WTC11 (cell line): ENCODE measurements at regions not wholly inside any gene's neighbourhood (a gene's known extent, or its start where the extent isn't known, plus 50 kb on each side); places are given as distances from the start of the nearest gene placed in this dataset.

Experiments used
- ARID4B ChIP-seq: sonication (generic); formaldehyde crosslinking; IDR thresholded peaks from 2 replicates; pipeline ENCODE4 v1.8.0; 2023; ENCODE audit warnings: missing genetic modification reagents, mild to moderate bottlenecking, borderline replicate concordance
- EMX1 ChIP-seq: fragments of 250-450 bp; sonication (Bioruptor Pico); IDR thresholded peaks from 2 replicates; pipeline ENCODE4 v1.8.0; 2021; ENCODE audit warnings: mild to moderate bottlenecking
- ETV6 ChIP-seq: sonication (generic); formaldehyde crosslinking; IDR thresholded peaks from 2 replicates; pipeline ENCODE4 v1.8.1; 2022; ENCODE audit warnings: mild to moderate bottlenecking, missing genetic modification reagents
- FOXP4 ChIP-seq: sonication (generic); formaldehyde crosslinking; IDR thresholded peaks from 2 replicates; pipeline ENCODE4 v1.8.0; 2022; ENCODE audit warnings: mild to moderate bottlenecking, missing genetic modification reagents
- GRHL2 ChIP-seq: fragments of 250-450 bp; sonication (Bioruptor Pico); IDR thresholded peaks from 2 replicates; pipeline ENCODE4 v1.8.0; 2022; ENCODE audit warnings: mild to moderate bottlenecking, moderate library complexity; ENCODE audit not compliant: insufficient replicate concordance, severe bottlenecking
- GTF2I ChIP-seq: fragments of 250-450 bp; sonication (Bioruptor Pico); conservative IDR thresholded peaks from 2 replicates; pipeline ENCODE4 v1.4.0; 2021; ENCODE audit warnings: mild to moderate bottlenecking
- RELA ChIP-seq: sonication (generic); formaldehyde crosslinking; IDR thresholded peaks from 2 replicates; pipeline ENCODE4 v1.8.1; 2022; ENCODE audit warnings: missing genetic modification reagents, mild to moderate bottlenecking, borderline replicate concordance
- RORB ChIP-seq: fragments of 250-450 bp; sonication (Bioruptor Pico); IDR thresholded peaks from 2 replicates; pipeline ENCODE4 v1.9.0; 2021; ENCODE audit warnings: mild to moderate bottlenecking
- TEAD4 ChIP-seq: sonication (generic); formaldehyde crosslinking; IDR thresholded peaks from 2 replicates; pipeline ENCODE4 v1.8.0; 2022; ENCODE audit warnings: mild to moderate bottlenecking, missing genetic modification reagents
- TP53 ChIP-seq: sonication (generic); formaldehyde crosslinking; IDR thresholded peaks from 2 replicates; pipeline ENCODE4 v1.8.1; 2023; ENCODE audit warnings: mild to moderate bottlenecking, missing genetic modification reagents
- USF2 ChIP-seq: sonication (generic); formaldehyde crosslinking; IDR thresholded peaks from 2 replicates; pipeline ENCODE4 v1.8.1; 2023; ENCODE audit warnings: mild to moderate bottlenecking, missing genetic modification reagents, moderate library complexity
- TF ChIP-seq, protein P1 (sequence below): sonication (generic); formaldehyde crosslinking; IDR thresholded peaks from 2 replicates; pipeline ENCODE4 v1.8.0; 2022; ENCODE audit warnings: missing genetic modification reagents
- TF ChIP-seq, protein P2 (sequence below): sonication (generic); formaldehyde crosslinking; IDR thresholded peaks from 2 replicates; pipeline ENCODE4 v1.8.1; 2022; ENCODE audit warnings: missing genetic modification reagents, borderline replicate concordance
- TF ChIP-seq, protein P3 (sequence below): sonication (generic); formaldehyde crosslinking; IDR thresholded peaks from 2 replicates; pipeline ENCODE4 v1.8.1; 2022; ENCODE audit warnings: mild to moderate bottlenecking, missing genetic modification reagents, moderate library complexity, borderline replicate concordance

- no peak for TF ChIP-seq FOXP4 (CRISPR knock-in tag)
- TF ChIP-seq, protein P1, sequence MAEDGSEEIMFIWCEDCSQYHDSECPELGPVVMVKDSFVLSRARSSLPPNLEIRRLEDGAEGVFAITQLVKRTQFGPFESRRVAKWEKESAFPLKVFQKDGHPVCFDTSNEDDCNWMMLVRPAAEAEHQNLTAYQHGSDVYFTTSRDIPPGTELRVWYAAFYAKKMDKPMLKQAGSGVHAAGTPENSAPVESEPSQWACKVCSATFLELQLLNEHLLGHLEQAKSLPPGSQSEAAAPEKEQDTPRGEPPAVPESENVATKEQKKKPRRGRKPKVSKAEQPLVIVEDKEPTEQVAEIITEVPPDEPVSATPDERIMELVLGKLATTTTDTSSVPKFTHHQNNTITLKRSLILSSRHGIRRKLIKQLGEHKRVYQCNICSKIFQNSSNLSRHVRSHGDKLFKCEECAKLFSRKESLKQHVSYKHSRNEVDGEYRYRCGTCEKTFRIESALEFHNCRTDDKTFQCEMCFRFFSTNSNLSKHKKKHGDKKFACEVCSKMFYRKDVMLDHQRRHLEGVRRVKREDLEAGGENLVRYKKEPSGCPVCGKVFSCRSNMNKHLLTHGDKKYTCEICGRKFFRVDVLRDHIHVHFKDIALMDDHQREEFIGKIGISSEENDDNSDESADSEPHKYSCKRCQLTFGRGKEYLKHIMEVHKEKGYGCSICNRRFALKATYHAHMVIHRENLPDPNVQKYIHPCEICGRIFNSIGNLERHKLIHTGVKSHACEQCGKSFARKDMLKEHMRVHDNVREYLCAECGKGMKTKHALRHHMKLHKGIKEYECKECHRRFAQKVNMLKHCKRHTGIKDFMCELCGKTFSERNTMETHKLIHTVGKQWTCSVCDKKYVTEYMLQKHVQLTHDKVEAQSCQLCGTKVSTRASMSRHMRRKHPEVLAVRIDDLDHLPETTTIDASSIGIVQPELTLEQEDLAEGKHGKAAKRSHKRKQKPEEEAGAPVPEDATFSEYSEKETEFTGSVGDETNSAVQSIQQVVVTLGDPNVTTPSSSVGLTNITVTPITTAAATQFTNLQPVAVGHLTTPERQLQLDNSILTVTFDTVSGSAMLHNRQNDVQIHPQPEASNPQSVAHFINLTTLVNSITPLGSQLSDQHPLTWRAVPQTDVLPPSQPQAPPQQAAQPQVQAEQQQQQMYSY = no peak
- TF ChIP-seq TEAD4 = no peak
- no peak for TF ChIP-seq USF2 (CRISPR knock-in tag)
- TF ChIP-seq, protein P2, sequence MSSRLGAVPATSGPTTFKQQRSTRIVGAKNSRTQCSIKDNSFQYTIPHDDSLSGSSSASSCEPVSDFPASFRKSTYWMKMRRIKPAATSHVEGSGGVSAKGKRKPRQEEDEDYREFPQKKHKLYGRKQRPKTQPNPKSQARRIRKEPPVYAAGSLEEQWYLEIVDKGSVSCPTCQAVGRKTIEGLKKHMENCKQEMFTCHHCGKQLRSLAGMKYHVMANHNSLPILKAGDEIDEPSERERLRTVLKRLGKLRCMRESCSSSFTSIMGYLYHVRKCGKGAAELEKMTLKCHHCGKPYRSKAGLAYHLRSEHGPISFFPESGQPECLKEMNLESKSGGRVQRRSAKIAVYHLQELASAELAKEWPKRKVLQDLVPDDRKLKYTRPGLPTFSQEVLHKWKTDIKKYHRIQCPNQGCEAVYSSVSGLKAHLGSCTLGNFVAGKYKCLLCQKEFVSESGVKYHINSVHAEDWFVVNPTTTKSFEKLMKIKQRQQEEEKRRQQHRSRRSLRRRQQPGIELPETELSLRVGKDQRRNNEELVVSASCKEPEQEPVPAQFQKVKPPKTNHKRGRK (CRISPR knock-in tag) = no peak
- TF ChIP-seq ARID4B (CRISPR knock-in tag) = no peak
- TF ChIP-seq, protein P3, sequence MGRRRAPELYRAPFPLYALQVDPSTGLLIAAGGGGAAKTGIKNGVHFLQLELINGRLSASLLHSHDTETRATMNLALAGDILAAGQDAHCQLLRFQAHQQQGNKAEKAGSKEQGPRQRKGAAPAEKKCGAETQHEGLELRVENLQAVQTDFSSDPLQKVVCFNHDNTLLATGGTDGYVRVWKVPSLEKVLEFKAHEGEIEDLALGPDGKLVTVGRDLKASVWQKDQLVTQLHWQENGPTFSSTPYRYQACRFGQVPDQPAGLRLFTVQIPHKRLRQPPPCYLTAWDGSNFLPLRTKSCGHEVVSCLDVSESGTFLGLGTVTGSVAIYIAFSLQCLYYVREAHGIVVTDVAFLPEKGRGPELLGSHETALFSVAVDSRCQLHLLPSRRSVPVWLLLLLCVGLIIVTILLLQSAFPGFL = no peak
- no peak for TF ChIP-seq TP53
- TF ChIP-seq RORB (CRISPR knock-in tag) = no peak
- no peak for TF ChIP-seq RELA (CRISPR knock-in tag)
- TF ChIP-seq GTF2I = no peak
- no peak for TF ChIP-seq ETV6 (CRISPR knock-in tag)
- no peak for TF ChIP-seq EMX1 (CRISPR knock-in tag)
- no peak for TF ChIP-seq GRHL2 (CRISPR knock-in tag)
Measured at GRCh38 chr18:53657257-53657656, 567.2 kb downstream of the MBD2 start (continued).
